HG02885 (cell line): ENCODE measurements at regions not wholly inside any gene's neighbourhood (a gene's known extent, or its start where the extent isn't known, plus 50 kb on each side); places are given as distances from the start of the nearest gene placed in this dataset.

Experiments
- ATAC-seq: cut with Tn5 transposase; IDR thresholded peaks from one replicate; pipeline ENCODE4 v1.9.1; 2021; ENCODE audit warnings: mild to moderate bottlenecking; ENCODE audit not compliant: unreplicated experiment, poor library complexity

DNA sequence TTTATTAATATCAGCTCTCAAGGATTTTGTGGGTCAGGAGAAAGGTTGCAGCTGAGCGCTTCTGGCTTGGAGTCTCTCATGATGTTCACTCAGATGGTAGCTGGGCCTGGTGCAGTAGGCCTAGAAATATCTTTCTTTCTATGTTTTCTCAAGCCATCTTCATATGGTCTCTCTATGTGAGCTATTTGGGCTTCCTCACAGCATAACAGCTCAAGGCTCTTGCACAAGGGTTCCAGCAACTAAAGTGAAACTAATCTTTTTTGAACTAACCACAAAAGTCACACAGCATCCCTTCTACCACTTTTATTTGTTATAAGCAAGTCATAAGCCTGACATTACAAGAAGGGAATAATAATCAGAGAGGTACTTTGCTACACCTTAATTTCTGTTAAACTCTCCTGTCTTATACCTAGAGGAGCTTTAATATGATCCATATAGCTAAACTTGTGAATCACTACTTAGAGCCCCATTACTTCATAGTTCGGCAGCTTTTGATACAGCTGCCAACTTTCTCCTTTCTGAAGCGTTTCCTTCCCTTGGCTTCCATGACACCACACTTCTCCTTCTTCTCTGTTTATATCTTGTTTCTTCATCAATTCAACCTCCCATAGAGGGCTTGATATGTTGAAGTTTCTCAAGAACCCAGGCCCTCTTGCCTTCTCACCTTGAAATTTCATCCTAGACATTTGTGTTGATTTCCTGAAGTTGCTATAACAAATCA is 720.2 kb downstream of the LTN1 start:
- no peak for ATAC-seq

DNA sequence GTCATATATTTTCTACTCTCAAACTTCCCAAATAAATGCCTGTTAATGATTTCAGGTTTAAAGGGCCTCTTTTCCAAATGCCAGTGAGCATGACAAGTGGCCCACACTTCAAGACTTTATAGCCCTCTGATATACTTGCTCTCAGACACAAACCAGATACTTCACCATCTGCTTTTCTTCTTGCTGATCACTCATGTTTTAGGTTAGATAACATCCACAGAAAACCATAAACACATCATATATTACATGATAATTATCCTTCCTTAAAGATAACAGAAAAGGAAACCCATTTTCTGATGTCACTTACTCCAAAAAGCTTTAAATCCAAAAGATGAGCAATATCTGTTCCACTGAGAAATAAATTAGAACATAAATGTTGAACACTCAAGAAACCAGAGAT is 723.5 kb downstream of the LTN1 start:
- no peak for ATAC-seq

GRCh38 chr21:28268685-28269084 is 724.0 kb downstream of the LTN1 start:
- no peak for ATAC-seq

- ATAC-seq = no peak
These were observed 725.2 kb downstream of the LTN1 start for GRCh38 chr21:28267449-28267848.

- ATAC-seq = no peak
These were observed 726.6 kb downstream of the LTN1 start for GRCh38 chr21:28266061-28266460.

DNA sequence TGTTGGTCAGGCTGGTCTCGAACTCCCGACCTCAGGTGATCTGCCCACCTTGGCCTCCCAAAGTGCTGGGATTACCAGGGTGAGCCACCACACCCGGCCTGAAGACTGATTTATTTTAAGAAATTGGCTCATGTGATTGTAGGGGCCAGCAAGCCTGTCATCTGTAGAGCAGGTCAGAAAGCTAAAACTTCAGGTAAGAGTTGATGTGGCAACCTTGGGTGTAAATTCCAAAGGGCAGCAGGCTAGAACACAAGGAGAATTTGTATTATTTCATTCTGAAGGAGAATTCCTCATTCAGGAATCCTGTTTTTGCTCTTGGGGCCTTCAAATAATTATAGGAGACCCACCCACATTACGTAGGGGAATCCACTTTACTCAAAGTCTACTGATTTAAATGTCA is 728.7 kb downstream of the LTN1 start:
- ATAC-seq = no peak

- no peak for ATAC-seq
These were observed 731.4 kb downstream of the LTN1 start for GRCh38 chr21:28261298-28261697.

- no peak for ATAC-seq
These were observed 735.4 kb downstream of the LTN1 start for GRCh38 chr21:28257276-28257675.

DNA sequence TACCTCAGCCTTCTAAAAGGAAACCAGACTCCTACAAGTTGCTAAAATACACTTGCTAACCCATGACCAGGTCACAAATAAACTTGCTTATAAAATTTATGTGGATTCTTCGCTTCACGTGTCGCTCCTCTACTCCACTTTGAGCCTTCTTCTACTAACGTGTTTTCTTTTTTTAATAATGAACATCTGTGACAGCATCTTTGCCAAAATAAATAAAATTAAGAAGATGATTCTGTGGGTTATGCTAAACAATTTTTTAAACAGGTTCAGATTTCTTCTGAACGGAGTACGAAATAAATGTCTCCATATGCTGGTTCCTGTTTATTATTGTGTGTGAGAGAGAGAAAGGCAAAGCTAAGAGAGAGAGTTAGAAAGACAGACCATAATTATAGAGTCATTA is 735.8 kb downstream of the LTN1 start:
- no peak for ATAC-seq

GRCh38 chr21:28256420-28256831 is 736.3 kb downstream of the LTN1 start:
- no peak for ATAC-seq

DNA sequence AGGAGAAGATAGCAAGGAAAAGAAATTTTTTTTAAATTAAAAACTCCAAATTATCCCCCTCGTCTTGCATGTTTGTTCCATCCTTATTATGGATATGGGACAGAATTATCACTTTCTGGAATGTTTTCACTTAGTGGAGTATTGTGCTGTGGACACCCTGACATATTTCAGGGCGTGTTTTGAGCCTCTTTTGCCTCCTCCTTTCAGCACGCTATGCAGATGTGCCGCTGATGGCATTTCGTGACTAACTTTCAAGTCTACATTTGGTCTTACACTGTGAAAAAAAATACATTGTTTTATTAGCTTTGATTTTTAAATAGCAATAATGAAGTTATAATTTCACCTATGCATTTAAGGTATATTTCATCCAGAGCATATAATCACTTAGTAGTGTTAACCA is 738.7 kb downstream of the LTN1 start:
- no peak for ATAC-seq

- ATAC-seq = no peak
These were observed 739.3 kb downstream of the LTN1 start for GRCh38 chr21:28253338-28253737.

GRCh38 chr21:28252928-28253327 is 739.7 kb downstream of the LTN1 start:
- no peak for ATAC-seq

GRCh38 chr21:28250946-28251345 is 741.7 kb downstream of the LTN1 start:
- no peak for ATAC-seq

- ATAC-seq = no peak
These were observed 745.1 kb downstream of the LTN1 start for GRCh38 chr21:28247454-28248020.

GRCh38 chr21:28240586-28240985 is 752.1 kb downstream of the LTN1 start:
- no peak for ATAC-seq

- no peak for ATAC-seq
These were observed 753.3 kb downstream of the LTN1 start for GRCh38 chr21:28239340-28239739.

DNA sequence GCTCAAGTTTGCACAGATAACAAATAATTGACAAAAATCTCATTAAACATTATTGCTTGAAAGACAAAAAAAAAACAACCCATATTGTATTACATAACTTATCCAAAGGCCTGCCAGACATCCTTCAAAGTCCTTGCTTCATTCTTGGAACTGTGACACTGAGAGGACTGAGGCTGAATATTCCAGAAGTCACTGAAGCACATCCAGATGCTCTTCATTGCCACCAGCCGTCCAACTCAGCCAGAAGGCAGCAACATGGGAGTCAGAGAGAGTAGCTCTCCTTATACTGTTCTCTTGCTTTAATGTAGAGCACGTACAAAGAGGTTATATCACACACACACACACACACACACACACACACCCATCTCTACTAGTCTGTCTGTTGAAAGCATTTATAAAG is 755.0 kb downstream of the LTN1 start:
- ATAC-seq = no peak

GRCh38 chr21:28235169-28235895 is 757.3 kb downstream of the LTN1 start:
- ATAC-seq = no peak

DNA sequence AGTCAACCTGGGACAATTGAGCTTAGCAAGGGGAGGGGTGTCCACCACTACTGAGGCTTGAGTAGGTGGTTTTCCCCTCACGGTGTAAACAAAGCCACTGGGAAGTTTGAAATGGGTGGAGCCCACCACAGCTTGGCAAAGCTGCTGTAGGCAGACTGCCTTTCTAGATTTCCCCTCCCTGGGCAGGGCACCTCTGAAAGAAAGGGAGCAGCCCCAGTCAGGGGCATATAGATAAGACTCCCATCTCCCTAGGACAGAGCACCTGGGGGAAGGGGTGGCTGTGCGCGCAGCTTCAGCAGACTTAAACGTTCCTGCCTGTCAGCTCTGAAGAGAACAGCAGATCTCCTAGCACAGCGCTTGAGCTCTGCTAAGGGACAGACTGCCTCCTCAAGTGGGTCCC is 758.4 kb downstream of the LTN1 start:
- no peak for ATAC-seq

- no peak for ATAC-seq
These were observed 759.0 kb downstream of the LTN1 start for GRCh38 chr21:28233536-28234220.
